ENCODE measurements at regions not wholly inside any gene's neighbourhood (a gene's known extent, or its start where the extent isn't known, plus 50 kb on each side); places are given as distances from the start of the nearest gene placed in this dataset.
"Not testable (repeated sequence)": the region's sequence is repeated elsewhere in the genome, so short reads cannot be mapped to it uniquely, and the experiment has no call there.

DNA sequence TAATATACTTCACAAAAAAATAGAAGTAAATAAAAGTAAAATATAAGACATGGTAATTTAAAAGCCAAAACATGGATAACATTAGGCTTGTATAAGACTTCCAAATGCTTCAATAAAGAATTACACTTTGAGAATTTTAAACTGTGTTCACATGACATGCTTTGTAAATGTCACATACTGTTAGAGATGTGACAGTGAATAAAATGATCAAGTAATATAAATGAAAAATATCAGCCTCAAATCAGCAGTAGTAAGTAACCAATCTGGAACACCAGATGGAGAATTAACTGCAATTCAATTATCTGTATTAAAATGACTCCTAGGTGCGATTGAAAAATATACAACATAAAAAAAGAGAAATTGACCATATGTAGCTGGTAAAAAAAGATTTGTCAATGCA is 1260.8 kb downstream of the BRINP3 start:
- H3K4me3 ChIP-seq (ENCODE audit: low read length), result no peak overlapping the region
- DNase-seq (ENCODE audit: low read depth), result no peak
- TF ChIP-seq, protein P1, sequence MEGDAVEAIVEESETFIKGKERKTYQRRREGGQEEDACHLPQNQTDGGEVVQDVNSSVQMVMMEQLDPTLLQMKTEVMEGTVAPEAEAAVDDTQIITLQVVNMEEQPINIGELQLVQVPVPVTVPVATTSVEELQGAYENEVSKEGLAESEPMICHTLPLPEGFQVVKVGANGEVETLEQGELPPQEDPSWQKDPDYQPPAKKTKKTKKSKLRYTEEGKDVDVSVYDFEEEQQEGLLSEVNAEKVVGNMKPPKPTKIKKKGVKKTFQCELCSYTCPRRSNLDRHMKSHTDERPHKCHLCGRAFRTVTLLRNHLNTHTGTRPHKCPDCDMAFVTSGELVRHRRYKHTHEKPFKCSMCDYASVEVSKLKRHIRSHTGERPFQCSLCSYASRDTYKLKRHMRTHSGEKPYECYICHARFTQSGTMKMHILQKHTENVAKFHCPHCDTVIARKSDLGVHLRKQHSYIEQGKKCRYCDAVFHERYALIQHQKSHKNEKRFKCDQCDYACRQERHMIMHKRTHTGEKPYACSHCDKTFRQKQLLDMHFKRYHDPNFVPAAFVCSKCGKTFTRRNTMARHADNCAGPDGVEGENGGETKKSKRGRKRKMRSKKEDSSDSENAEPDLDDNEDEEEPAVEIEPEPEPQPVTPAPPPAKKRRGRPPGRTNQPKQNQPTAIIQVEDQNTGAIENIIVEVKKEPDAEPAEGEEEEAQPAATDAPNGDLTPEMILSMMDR (conservative IDR thresholded peaks at IDR 0.05; ENCODE audit: low read depth, low read length), result no peak

DNA sequence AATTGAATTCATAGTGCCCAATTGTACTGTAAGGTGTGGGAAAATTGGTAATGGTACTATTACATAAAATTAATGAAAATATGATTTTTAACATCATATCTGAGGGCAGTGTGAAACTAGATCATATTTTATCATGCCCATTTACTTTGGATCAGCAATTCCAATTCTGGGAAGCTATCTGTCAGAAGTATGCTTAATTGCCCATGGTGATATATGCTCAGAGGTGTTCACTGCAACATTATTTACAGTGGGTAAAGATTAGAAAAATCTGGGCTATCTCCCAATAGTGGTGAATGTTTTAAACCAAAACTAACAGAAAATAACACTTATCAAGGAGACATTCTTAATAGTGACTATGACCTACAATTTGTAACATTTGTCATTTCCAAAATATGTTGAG is 1260.0 kb downstream of the BRINP3 start:
- TF ChIP-seq, protein P1 (conservative IDR thresholded peaks at IDR 0.05; ENCODE audit: low read depth, low read length), result no peak
- DNase-seq (ENCODE audit: low read depth), result no peak
- H3K4me3 ChIP-seq (ENCODE audit: low read length), result no peak overlapping the region

DNA sequence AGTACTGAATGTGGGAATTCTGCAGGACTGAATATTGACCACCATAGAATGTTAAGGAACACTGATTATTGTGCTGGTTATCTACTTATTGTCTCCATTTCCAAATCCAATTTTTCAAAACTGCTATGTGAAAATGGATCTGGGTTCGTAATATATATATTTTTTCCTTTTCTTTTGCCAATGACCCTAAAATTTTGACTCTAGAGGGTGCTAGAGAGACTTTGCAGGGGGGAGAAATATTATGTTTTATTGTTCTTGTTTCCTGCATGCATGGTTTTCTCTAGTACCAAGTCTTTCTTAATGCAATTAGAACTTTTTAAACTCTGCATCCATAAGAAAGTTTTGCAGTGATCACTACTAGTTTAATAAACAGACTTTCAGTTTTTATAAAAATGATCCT is 1256.9 kb downstream of the BRINP3 start:
- no peak for DNase-seq (ENCODE audit: low read depth)
- TF ChIP-seq, protein P1 (conservative IDR thresholded peaks at IDR 0.05; ENCODE audit: low read depth, low read length), result peak; percentile 71
- H3K4me3 ChIP-seq (ENCODE audit: low read length), result no peak overlapping the region

DNA sequence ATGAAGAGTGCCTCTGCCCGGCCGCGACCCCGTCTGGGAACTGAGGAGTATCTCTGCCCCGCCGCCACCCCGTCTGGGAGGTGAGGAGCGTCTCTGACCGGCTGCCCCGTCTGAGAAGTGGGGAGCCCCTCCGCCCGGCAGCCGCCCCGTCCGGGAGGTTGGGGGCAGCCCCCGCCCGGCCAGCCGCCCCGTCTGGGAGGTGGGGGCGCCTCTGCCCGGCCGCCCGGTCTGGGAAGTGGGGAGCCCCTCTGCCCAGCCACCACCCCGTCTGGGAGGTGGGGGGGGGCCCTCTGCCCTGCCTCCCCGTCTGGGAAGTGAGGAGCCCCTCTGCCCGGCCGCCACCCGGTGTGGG is 1251.9 kb downstream of the BRINP3 start:
- DNase-seq (ENCODE audit: low read depth), result not testable (repeated sequence)

DNA sequence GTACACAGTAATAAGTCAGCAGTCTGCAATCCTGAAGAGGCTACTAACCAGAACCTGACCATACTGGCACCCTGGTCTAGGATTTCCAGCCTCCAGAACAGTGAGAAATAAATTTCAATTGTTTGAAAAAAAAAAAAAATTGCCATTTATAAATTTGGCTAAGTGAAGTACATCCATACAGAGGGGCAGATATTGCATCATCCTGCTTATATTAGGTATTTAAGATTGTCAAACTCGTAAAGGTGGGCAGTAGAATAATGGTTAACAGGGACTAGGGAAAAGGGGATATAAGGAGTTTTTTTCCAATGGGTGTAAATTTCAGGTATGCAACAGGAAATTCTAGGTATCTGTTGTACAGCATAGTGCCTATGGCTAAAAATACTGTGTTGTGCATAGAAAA is 1250.9 kb downstream of the BRINP3 start:
- H3K4me3 ChIP-seq (ENCODE audit: low read length), result no peak overlapping the region
- TF ChIP-seq, protein P1 (conservative IDR thresholded peaks at IDR 0.05; ENCODE audit: low read depth, low read length), result no peak
- no peak for DNase-seq (ENCODE audit: low read depth)

More for the DNA sequence above, 1251.9 kb downstream of the BRINP3 start:
- not testable (repeated sequence) for H3K4me3 ChIP-seq (ENCODE audit: low read length)

DNA sequence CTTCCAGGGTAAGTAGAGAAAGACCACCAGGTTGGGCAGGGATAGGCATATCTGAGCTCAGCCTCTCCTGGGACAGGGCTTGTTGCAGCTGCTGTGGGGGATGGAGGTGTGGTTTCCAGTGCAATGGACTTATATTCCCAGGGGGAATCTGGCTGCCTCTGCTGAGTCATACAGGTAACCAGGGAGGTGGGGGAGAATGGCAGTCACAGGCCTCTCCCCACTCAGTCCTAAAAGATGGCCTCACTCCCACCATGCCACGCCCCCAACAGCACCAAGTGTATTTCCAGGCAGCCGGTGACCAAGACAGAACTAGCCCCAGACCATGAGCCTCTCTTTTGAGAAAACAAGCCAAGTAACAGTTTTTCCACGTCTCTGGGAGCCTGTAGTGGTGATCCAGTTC is 1240.7 kb downstream of the BRINP3 start:
- TF ChIP-seq, protein P1 (conservative IDR thresholded peaks at IDR 0.05; ENCODE audit: low read depth, low read length), result no peak
- no peak overlapping the region for H3K4me3 ChIP-seq (ENCODE audit: low read length)
- DNase-seq (ENCODE audit: low read depth), result no peak

DNA sequence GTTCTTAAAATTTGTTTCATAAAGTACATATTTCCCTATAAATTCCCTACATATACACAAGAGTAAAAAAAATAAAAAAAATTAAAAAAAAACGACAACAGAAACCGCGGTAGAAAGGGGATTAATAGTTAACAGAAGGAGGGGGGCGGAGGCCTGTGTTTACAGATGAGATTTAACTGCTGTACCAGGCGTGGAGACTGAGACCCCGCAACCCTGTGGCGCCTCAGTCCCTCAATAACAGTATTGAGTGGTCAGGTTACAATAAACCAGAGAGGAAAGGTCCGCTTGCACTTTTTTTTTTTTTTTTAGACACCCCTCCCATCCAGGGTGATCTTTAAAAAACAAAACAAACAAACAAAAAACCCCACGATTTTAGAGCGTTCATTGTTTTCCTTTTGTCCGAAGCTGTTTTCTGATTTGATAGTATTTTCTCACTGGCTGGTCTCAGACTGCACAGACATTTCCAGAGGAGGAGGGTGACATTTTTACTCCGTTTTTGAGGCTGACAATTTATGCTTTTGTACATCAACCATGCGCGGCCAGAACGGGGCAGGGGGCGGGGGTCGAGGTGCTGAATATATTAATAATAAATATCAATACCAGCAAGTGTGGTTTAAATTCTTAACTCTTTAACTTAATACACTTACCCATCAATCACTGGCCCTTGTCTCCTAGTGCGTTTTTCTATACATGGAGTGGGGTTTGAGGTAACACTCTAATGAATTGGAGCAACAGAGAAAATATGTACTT is 1223.9 kb downstream of the BRINP3 start:
- no peak for DNase-seq (ENCODE audit: low read depth)
- TF ChIP-seq, protein P1 (conservative IDR thresholded peaks at IDR 0.05; ENCODE audit: low read depth, low read length), result no peak
- no peak overlapping the region for H3K4me3 ChIP-seq (ENCODE audit: low read length)

DNA sequence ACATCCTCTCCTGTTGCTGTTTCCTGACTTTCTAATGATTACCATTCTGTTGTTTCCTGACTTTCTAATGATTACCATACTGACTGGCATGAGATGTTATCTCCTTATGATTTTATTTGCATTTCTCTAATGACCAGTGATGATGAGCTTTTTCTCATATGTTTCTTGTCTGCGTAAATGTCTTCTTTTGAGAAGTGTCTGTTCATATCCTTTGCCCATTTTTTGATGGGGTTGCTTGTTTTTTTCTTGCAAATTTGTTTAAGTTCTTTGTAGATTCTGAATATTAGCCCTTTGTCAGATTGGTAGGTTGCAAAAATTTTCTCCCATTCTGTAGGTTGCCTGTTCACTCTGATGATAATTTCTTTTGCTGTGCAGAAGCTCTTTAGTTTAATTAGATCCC is 1216.5 kb downstream of the BRINP3 start:
- not testable (repeated sequence) for DNase-seq (ENCODE audit: low read depth); H3K4me3 ChIP-seq (ENCODE audit: low read length)

Measured in retinal pigment epithelial cell (primary cell).